ENCODE measurements at regions not wholly inside any gene's neighbourhood (a gene's known extent, or its start where the extent isn't known, plus 50 kb on each side); places are given as distances from the start of the nearest gene placed in this dataset.

DNA sequence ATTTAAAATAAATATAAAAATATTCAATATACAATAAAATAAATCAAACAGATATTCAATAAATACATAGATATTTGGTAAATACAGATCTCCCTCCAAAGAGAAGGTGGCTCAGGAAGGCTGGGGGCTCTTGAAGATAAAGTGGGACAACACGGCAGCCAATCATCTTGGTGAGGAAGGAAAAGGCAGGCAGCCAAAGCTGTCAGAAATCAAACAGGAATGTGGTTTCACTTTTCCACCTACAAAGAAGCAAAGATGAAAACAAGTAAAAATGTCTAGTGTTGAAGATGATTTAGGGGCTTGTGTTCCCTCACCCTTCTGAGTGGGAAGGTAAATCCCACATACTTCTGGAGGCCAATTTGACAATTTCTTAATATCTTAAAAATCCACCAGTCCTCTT lies 85.7 kb downstream of the B3GNT2 start:
- Histone ChIP-seq H3K27me3 (no peaks in the 10 kb centered on the region), H3K4me3 (no peak overlapping the region), H3K27ac (no peak overlapping the region), H3K36me3 (no peaks in the 10 kb centered on the region), H3K9me3 (peaks cover 21 to 25% of the 10 kb centered on the region in 2 donors), H3K4me1 (no peaks in the 10 kb centered on the region)
- DNase-seq (ENCODE audit: low spot score in 2 of 2) = no peak
- intact Hi-C loops (cut with DNase I; ENCODE audit: low total_unique reads) = no loop called here
- TF ChIP-seq POLR2AphosphoS5 (IDR thresholded peaks at IDR 0.05) (no peak), POLR2A (IDR thresholded peaks at IDR 0.05) (no peak)
- TF ChIP-seq, protein P1, sequence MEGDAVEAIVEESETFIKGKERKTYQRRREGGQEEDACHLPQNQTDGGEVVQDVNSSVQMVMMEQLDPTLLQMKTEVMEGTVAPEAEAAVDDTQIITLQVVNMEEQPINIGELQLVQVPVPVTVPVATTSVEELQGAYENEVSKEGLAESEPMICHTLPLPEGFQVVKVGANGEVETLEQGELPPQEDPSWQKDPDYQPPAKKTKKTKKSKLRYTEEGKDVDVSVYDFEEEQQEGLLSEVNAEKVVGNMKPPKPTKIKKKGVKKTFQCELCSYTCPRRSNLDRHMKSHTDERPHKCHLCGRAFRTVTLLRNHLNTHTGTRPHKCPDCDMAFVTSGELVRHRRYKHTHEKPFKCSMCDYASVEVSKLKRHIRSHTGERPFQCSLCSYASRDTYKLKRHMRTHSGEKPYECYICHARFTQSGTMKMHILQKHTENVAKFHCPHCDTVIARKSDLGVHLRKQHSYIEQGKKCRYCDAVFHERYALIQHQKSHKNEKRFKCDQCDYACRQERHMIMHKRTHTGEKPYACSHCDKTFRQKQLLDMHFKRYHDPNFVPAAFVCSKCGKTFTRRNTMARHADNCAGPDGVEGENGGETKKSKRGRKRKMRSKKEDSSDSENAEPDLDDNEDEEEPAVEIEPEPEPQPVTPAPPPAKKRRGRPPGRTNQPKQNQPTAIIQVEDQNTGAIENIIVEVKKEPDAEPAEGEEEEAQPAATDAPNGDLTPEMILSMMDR (IDR thresholded peaks at IDR 0.05) = no peak

DNA sequence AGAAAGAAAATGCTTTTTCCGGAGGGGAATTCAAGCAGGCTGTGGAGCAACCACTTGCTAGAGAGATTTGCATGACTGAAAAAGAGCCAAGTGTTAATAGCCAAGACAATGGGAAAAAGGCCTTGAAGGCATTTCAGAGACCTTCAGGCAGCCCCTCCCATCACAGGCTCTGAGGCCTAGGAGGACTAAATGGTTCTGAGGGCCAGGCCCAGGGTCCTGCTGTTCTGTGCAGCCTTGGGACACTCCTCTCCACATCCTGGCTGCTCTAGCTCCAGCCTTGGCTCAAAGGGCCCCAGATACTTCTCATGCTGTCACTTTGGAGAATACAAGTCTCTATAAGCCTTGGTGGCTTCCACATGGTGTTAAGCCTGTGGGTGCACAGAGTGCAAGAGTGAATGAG lies 81.8 kb downstream of the B3GNT2 start:
- no peak overlapping the region for H3K27ac ChIP-seq
- intact Hi-C loops (cut with DNase I; ENCODE audit: low total_unique reads) = no loop called here
- DNase-seq (ENCODE audit: low spot score in 2 of 2) = no peak
- no peaks in the 10 kb centered on the region for H3K27me3 ChIP-seq
- H3K4me3 ChIP-seq = no peak overlapping the region
- H3K36me3 ChIP-seq = no peaks in the 10 kb centered on the region
- H3K9me3 ChIP-seq = peaks cover 8 to 13% of the 10 kb centered on the region in 2 donors
- no peaks in the 10 kb centered on the region for H3K4me1 ChIP-seq
- TF ChIP-seq POLR2A (IDR thresholded peaks at IDR 0.05) (no peak), POLR2AphosphoS5 (IDR thresholded peaks at IDR 0.05) (no peak)
- TF ChIP-seq, protein P1 (IDR thresholded peaks at IDR 0.05) = no peak

Data from breast epithelium (tissue), 4 donors.